Upper lobe of left lung (tissue), 4 donors: ENCODE measurements at regions not wholly inside any gene's neighbourhood (a gene's known extent, or its start where the extent isn't known, plus 50 kb on each side); places are given as distances from the start of the nearest gene placed in this dataset.

Experiments used
- POLR2A ChIP-seq, 4 donors: fragments of 450-650 bp; IDR thresholded peaks; one replicate each; pipeline ENCODE4 v1.5.1; 2016 to 2017; ENCODE audit warnings: antibody characterized with exemption in 4 of 4, mild to moderate bottlenecking in 2 of 4
- TF ChIP-seq, protein P1 (sequence below), 6 experiments: fragments of 450-650 bp in 4 of 6; fragments of 200-600 bp in 2 of 6; sonication (generic) in 2 of 6; IDR thresholded peaks; one replicate each; pipeline ENCODE4 v1.5.1; 2016 to 2019; ENCODE audit warnings: antibody characterized with exemption in 6 of 6

DNA sequence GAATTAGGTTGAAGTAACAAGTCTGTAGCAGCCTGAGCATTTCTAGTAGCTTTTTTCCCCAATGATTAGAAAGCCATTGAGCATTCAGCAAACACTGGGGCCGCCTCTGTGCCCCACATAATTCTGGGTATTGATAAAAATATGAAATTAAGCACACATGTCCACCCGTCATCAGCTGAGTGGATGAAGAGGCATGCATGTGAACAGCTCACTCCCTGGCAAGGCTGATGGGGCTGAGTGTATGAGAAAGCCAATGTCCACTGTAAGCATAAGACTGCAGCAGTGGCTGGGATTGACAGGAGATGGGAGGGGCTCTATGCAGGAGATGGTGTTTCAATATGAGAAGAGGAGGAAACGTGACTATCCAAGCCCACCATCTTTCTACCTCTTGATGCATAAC lies 124.4 kb upstream of the KLHL29 start:
- TF ChIP-seq POLR2A (IDR thresholded peaks at IDR 0.05): no peak
- TF ChIP-seq, protein P1, sequence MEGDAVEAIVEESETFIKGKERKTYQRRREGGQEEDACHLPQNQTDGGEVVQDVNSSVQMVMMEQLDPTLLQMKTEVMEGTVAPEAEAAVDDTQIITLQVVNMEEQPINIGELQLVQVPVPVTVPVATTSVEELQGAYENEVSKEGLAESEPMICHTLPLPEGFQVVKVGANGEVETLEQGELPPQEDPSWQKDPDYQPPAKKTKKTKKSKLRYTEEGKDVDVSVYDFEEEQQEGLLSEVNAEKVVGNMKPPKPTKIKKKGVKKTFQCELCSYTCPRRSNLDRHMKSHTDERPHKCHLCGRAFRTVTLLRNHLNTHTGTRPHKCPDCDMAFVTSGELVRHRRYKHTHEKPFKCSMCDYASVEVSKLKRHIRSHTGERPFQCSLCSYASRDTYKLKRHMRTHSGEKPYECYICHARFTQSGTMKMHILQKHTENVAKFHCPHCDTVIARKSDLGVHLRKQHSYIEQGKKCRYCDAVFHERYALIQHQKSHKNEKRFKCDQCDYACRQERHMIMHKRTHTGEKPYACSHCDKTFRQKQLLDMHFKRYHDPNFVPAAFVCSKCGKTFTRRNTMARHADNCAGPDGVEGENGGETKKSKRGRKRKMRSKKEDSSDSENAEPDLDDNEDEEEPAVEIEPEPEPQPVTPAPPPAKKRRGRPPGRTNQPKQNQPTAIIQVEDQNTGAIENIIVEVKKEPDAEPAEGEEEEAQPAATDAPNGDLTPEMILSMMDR (IDR thresholded peaks at IDR 0.05): no peak
